Cortex of kidney (tissue), 1 donor: ENCODE measurements at regions not wholly inside any gene's neighbourhood (a gene's known extent, or its start where the extent isn't known, plus 50 kb on each side); places are given as distances from the start of the nearest gene placed in this dataset.

Experiments
- DNase-seq: peaks from one replicate; lab custom pipeline; 2025; lab: John Stamatoyannopoulos, UW

GRCh38 chr2:176679061-176679669 lies 409.9 kb downstream of the MTX2 start:
- no peak for DNase-seq

DNA sequence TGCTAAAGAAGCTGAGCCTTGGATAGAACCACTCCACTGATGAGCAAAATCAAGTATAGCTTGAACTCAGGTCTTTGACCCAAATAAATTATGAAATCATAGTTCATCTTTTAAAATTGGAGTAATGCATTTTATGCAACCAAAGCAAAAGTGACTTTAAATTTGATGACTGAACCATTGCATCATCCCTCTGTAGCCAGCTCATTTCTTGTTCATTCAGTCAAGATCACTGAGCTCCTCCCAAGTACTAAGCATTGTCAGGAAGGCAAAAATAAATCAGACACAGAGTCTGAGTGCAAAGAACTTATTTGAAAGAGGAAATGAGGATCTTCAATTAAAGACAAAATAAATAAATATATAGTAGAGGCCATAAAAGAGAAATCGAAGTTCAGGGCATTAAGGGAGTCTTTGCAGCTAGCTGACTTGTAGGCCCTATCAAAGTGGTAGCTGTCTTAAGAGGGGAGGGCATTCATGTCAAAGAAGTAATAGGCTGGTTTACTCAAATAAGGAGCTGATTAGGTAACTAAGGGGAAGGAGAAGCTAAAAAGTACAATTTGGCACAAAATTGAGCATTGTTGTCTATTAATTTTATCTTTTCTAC lies 411.8 kb downstream of the MTX2 start:
- no peak for DNase-seq

DNA sequence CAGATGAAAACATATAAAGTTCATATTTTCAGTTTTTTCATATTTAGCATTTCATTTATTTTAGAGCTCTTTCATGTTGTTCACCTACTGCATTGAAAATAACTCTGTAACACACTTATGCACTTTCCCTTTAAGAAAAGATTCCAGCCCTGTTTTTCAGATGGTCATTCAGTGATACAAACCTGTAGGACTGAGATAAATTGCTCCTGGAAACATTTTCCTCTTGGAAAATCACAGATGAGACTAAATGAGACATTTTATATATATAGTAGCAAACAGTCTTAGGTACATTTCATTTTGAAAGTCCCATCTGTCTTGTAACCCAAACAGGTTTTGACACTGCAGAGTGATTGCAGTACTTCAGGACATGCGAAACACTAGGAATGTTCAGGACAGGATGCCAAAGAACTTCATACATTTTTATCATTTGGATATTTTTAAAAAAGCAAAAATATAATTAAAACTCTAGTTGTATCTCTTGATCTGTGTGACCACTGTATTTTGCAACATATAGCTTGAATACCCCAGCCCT lies 412.4 kb downstream of the MTX2 start:
- DNase-seq, result no peak

GRCh38 chr2:176682278-176682677 lies 413.0 kb downstream of the MTX2 start:
- no peak for DNase-seq

- no peak for DNase-seq
Observed at GRCh38 chr2:176683618-176684111, 414.4 kb downstream of the MTX2 start.

GRCh38 chr2:176685908-176686307 lies 416.7 kb downstream of the MTX2 start:
- no peak for DNase-seq

DNA sequence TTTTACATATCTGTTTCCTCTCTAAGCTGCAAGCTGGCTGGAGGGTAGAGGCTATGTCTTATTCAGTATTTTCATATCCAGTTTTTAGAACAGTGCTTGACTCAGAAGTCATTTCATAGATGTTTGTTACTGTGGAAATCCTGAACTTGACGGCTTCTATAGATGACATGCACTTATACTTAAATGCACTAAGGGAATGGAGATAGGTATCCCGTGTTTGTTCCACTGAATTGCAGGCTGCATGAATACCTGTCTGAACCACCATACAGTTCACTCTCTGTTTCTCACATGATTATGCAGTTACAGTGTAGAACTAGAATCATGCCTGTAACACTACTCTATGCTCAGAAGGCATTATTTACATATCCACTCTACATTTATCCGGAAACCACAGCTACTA lies 417.1 kb downstream of the MTX2 start:
- DNase-seq, result no peak

GRCh38 chr2:176687342-176687741 lies 418.1 kb downstream of the MTX2 start:
- no peak for DNase-seq

DNA sequence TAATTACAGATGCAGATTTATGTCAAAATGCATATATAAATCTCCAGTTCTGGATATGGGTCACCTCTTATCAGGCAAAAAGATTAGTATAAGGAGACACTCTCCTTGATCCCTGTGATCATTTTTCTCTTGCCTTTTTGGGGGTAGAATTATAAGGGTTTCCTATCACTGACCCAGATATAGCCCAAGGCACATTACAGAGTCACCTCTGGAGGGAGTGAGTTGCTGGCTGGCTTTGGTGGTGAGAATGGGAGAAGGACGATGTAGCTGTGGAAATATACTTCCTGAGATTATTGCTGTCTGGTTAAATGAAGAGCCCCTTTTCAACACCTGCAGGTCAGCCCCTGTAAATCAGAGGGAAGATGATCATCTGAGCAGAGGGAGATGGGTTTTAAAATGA lies 418.7 kb downstream of the MTX2 start:
- DNase-seq, result no peak

- no peak for DNase-seq
Observed at GRCh38 chr2:176689711-176690110, 420.5 kb downstream of the MTX2 start.

DNA sequence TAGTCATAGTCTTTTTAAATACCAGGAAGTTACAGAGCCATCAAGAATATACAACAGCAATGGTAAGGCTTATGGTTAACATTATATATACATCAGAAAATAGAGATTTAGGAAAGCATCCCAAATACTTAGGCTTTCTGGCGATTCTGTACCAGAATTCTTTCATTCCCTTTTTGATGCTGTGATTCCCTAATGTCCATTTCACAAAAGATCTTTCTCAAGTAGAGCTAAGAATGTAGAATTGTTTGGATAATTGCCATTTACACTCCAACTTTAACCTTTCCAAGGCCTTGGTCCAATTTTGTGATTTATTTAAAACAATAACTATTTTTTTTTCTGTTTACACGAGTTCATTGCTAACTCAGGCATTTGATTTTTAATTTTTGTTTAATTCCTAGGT lies 422.2 kb downstream of the MTX2 start:
- DNase-seq, result no peak

DNA sequence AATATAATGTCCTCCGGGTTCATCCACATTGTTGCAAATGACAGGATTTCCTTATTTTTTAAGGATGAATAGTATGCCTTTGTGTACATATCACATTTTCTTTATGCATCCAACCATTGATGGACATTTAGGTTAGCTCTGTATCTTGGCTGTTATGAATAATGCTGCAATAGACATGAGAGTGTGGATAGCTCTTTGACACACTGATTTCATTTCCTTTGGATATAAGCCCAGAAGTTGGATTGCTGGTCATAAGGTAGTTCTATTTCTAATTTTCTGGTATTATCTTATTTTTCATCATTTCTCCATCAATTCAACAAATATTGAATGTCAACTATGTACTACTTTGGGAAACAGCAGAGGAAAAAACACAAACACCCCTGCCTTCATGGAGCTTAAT lies 423.3 kb downstream of the MTX2 start:
- no peak for DNase-seq

GRCh38 chr2:176699098-176699497 lies 429.9 kb downstream of the MTX2 start:
- DNase-seq, result no peak

DNA sequence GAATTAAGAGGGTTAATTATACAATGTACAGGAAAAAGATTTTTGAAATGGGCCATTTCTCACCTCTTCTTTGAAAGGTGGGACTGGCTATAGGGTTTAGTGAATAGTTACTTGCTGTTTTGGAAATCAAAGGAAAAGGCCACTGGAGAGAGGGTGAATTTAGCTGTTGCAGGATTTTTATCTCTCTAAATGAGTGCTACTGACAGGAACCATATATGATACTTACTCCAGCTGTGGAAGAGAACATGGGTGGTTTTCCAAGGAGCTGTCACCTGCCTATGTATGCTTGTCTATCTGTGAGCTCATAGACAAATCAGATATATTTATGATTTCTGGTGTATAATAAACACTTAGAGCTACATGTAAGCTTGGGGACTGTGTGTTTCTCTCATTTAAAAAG lies 430.4 kb downstream of the MTX2 start:
- DNase-seq, result no peak

GRCh38 chr2:176702131-176702530 lies 432.9 kb downstream of the MTX2 start:
- no peak for DNase-seq

DNA sequence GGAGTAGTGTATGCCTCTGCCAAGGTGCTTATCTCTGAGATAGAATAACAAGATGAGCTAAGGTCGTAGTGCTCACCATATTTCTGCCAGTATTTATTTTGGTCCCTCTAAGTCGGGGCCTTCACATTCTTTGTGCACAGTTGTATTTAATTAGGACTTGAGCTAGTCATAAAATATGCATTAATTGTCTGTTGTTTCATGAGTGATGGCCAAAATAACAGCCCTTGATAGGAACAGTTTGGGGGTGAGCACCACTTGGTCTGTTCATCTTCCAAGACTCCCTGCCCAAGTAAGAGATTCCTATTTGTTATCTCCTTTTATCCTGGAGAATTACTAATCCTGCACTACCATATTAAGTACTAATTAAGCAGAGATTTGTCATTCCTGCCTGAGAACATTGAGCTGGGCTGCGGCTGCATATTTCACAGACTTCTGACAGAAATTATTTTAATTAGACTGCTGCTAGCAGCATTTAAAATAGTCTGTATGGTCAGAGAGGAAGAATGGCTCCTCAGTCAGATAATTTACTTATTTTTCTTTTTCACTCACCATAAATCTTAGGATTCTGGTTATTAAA lies 435.1 kb downstream of the MTX2 start:
- DNase-seq, result no peak

- no peak for DNase-seq
Observed at GRCh38 chr2:176709149-176709951, 440.1 kb downstream of the MTX2 start.

- no peak for DNase-seq
Observed at GRCh38 chr2:176709991-176710390, 440.7 kb downstream of the MTX2 start.

GRCh38 chr2:176710657-176711186 lies 441.5 kb downstream of the MTX2 start:
- no peak for DNase-seq

- no peak for DNase-seq
Observed at GRCh38 chr2:176725873-176726645, 456.8 kb downstream of the MTX2 start.

GRCh38 chr2:176727696-176728095 lies 458.5 kb downstream of the MTX2 start:
- DNase-seq, result no peak
